AG10803 (cell line): ENCODE measurements at regions not wholly inside any gene's neighbourhood (a gene's known extent, or its start where the extent isn't known, plus 50 kb on each side); places are given as distances from the start of the nearest gene placed in this dataset.

Source experiments
- DNase-seq: peaks from one replicate; pipeline ENCODE4 v3.0.0; 2010; ENCODE audit warnings: low read depth
- H3K4me3 ChIP-seq: 2 replicates; pipeline ENCODE4 v1.5.1; 2011; ENCODE audit warnings: mild to moderate bottlenecking, low read length, control low read depth
- TF ChIP-seq, protein P1 (sequence below): conservative IDR thresholded peaks from 2 replicates; pipeline ENCODE4 v1.5.1; 2011; ENCODE audit warnings: mild to moderate bottlenecking, low read length, control low read depth, inconsistent platforms

DNA sequence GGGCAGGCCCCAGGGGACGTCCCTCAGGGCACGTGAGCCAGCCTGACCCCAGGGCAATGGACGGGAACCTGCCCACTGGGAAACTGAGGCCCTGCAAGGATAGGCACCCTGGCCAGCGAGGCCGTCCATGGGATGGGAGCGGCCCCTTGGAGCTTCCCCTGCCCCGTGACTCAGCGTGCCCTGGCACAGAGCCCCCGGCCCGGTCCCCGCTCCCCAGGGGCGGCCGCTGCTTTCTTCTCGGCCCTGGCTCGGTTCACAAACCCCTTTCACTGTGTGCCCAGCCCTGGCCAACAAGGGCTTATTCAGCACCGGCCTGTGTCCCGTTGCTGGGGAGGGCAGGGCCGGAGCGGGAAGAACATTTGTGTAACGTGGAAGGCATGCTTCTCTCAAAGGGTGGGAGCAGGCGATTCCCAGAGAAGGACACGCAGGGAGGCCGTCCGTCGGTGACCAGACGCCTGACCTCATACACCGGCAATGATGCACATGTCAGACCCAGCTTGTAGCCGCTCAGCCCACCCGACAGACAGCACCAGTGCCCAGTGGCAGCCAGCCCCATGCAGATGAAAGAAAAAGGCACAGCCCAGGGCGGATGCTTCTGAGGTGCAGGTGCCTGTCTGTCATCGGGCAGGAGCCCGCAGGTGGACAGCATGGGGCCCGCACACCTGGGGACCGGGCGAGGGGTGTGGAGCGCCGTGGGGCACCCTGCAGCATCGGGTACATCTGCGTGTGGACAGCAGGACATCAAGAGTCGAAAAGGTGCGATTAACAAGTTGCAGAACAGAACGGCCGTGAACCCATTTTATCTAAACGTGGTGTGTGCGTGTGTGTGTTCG is 94.5 kb downstream of the PDGFA start:
- H3K4me3 ChIP-seq = no peak overlapping the region
- TF ChIP-seq, protein P1, sequence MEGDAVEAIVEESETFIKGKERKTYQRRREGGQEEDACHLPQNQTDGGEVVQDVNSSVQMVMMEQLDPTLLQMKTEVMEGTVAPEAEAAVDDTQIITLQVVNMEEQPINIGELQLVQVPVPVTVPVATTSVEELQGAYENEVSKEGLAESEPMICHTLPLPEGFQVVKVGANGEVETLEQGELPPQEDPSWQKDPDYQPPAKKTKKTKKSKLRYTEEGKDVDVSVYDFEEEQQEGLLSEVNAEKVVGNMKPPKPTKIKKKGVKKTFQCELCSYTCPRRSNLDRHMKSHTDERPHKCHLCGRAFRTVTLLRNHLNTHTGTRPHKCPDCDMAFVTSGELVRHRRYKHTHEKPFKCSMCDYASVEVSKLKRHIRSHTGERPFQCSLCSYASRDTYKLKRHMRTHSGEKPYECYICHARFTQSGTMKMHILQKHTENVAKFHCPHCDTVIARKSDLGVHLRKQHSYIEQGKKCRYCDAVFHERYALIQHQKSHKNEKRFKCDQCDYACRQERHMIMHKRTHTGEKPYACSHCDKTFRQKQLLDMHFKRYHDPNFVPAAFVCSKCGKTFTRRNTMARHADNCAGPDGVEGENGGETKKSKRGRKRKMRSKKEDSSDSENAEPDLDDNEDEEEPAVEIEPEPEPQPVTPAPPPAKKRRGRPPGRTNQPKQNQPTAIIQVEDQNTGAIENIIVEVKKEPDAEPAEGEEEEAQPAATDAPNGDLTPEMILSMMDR = no peak
- peak; percentile 2 for DNase-seq

DNA sequence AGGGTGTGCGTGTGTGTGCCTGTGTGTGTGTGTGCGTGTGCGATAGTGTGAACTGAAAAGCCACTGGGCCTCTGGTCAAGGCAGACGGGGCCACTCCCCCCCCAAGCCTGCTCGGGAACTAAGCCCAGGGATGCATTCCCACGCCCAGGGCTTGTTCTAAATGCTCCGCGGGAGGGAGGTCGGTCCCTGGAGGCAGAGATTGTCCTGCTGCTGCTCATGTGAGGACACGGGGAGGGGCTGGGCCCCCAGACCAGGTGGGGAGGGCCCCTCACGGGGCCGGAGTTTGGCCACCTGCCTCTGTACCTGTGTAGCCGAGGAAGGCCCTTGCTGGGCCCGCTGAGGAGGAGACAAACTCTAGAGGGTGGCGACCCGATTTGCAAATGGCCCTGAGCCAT is 93.9 kb downstream of the PDGFA start:
- no peak overlapping the region for H3K4me3 ChIP-seq
- no peak for DNase-seq
- TF ChIP-seq, protein P1 = no peak

DNA sequence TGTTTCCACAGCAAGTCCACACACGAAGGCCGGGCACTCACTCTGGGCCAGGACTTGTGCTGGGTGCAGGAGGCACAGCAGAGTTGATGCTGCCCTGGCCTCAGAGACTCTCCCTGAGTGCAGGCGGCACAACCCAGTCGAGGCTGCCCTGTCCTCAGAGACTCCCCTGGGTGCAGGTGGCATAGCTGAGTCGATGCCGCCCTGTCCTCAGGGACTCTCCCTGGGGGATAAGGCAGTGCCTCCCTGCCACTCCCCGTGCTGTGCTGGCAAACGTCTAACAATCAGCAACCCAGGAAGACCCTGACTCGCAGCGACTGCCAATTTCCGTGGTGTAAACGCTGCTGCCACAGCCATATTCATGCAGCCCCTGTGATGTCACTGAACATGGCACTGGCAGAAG is 93.1 kb downstream of the PDGFA start:
- no peak for DNase-seq

DNA sequence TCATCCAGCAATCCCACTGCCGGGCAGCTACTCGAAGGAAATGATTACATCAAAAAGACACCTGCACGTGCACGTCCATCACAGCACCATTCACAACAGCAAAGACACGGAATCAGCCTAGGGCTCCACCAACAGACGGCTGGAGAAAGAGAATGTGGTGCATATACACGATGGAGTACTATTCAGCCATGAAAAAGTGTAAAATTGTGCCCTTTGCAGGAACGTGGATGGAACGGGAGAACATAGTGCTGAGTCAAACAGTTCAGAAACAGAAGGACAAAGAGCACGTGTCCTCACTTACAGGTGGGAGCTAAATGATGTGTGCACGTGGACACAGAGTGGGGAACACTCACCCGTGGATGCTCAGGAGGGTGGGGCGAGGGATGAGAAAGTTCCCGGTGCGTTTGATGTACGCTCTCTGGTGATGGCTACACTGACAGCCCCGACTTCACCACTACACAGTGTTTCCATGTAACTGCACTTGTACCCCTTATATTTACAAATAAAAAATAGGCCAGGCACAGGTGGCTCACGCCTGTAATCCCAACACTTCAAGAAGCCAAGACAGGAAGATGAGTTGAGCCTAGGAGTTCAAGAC is 92.0 kb downstream of the PDGFA start:
- TF ChIP-seq, protein P1 = no peak
- no peak for DNase-seq
- no peak overlapping the region for H3K4me3 ChIP-seq

More for the DNA sequence above, 93.1 kb downstream of the PDGFA start:
- TF ChIP-seq, protein P1 = no peak
- no peak overlapping the region for H3K4me3 ChIP-seq

DNA sequence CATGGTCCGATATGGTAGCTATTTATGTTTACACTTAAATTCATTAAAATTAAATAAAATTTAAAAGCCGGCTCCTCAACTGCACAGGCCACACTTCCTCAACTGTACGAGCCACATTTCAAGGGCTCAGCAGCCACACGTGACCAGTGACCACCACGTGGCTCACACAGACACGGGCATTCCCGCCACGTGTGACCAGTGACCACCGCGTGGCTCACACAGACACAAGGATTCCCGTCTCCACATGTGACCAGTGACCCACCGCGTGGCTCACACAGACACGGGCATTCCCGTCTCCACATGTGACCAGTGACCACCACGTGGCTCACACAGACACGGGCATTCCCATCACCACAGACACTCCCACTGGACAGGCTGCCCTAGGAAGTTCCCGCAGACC is 91.3 kb downstream of the PDGFA start:
- TF ChIP-seq, protein P1 = no peak
- DNase-seq = no peak
- H3K4me3 ChIP-seq = no peak overlapping the region

DNA sequence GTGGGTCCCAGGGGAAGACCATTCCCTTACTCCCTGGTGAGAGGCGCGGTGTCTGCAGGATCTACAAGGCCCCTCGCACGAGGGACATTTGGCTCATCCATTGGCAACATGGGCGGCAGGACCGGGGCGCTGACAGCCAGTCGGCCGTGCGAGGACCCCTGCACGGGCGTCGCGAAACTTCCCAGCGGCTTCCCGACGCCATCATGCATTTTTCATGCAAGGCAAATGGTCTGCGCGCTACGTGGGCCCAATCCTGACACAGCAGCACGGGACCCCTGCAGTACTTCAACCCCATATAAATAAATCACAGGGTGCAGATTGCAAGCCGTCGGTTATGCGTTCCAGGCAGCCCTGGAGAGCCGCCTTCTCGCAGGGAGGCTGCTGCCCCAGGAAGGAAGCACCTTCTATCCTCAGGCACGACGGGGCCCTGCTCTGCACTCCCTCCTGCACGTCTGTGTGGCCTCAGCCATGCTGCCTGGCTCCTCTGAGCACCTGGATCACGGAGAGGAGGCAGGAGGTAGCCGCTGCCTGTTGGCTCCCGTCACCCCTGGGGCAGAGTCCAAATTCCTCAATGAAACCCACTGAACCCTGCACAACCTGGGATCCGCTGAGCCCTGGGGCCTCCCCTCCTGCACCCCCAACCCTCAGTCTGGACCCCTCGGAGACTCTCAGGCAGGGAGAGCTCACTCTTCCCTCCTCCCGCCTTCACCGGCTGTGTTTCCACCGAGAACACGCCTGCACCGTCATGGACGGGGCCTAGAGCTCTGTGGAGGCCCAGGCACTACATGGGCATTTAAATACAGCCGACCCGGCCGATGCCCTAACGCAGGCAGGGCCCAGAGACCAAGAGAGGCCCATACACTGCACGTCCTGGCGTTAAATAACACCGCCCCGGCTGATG is 90.5 kb downstream of the PDGFA start:
- no peak for DNase-seq
- TF ChIP-seq, protein P1 = no peak
- no peak overlapping the region for H3K4me3 ChIP-seq
